K562 (cell line): ENCODE measurements at regions not wholly inside any gene's neighbourhood (a gene's known extent, or its start where the extent isn't known, plus 50 kb on each side); places are given as distances from the start of the nearest gene placed in this dataset.

Source experiments
- CBFA2T2 ChIP-seq: fragments of 450-650 bp; conservative IDR thresholded peaks from 2 replicates; pipeline ENCODE4 v1.6.1; 2017; ENCODE audit warnings: mild to moderate bottlenecking
- CTCF ChIP-seq, 3 experiments: IDR thresholded peaks in 2 of 3; conservative IDR thresholded peaks in 1 of 3; 2 replicates each; pipeline ENCODE4 v1.5.1; 2011 to 2012; ENCODE audit warnings: low read length in 3 of 3, mild to moderate bottlenecking in 3 of 3, control low read depth in 2 of 3, improper control_type of control experiment in 1 of 3, inconsistent platforms in 1 of 3, low read depth in 1 of 3, mixed read lengths in 1 of 3, moderate library complexity in 1 of 3; ENCODE audit not compliant: insufficient read depth in 2 of 3
- E2F8 ChIP-seq: fragments of 450-650 bp; IDR thresholded peaks from 2 replicates; pipeline ENCODE4 v1.7.1; 2018; ENCODE audit warnings: mild to moderate bottlenecking, low read depth; ENCODE audit not compliant: partially characterized antibody
- ELF4 ChIP-seq: fragments of 450-650 bp; formaldehyde crosslinking; IDR thresholded peaks from 2 replicates; pipeline ENCODE4 v1.4.0; 2022; ENCODE audit warnings: missing genetic modification characterization
- TF ChIP-seq, protein P1 (sequence below): sonication (generic); formaldehyde crosslinking; IDR thresholded peaks from 2 replicates; pipeline ENCODE4 v1.9.0; 2022; ENCODE audit warnings: mild to moderate bottlenecking, missing genetic modification reagents

GRCh38 chr22:46038174-46038487, 61.2 kb upstream of the WNT7B start:
- TF ChIP-seq CTCF (IDR thresholded peaks at IDR 0.05 in 2 of 3, conservative IDR thresholded peaks at IDR 0.05 in 1 of 3; ENCODE audit: insufficient read depth in 2 of 3, low read depth in 1 of 3, low read length in 3 of 3) (no peak), ELF4 (CRISPR knock-in tag) (no peak), E2F8 (no peak), CBFA2T2 (no peak)
- TF ChIP-seq, protein P1, sequence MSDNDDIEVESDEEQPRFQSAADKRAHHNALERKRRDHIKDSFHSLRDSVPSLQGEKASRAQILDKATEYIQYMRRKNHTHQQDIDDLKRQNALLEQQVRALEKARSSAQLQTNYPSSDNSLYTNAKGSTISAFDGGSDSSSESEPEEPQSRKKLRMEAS (CRISPR knock-in tag): no peak
